ENCODE measurements at regions not wholly inside any gene's neighbourhood (a gene's known extent, or its start where the extent isn't known, plus 50 kb on each side); places are given as distances from the start of the nearest gene placed in this dataset.

- TF ChIP-seq CEBPB (IDR thresholded peaks at IDR 0.05; ENCODE audit: low read depth, low read length) (no peak), CTCF (conservative IDR thresholded peaks at IDR 0.05; ENCODE audit: low read depth, low read length) (no peak), MXI1 (IDR thresholded peaks at IDR 0.05; ENCODE audit: borderline replicate concordance, low read depth, low read length) (no peak), MAZ (IDR thresholded peaks at IDR 0.05; ENCODE audit: borderline replicate concordance, low read depth, low read length) (no peak), BHLHE40 (IDR thresholded peaks at IDR 0.05; ENCODE audit: low read depth, low read length) (no peak), RAD21 (IDR thresholded peaks at IDR 0.05; ENCODE audit: low read length) (no peak)
Observed at GRCh38 chr12:19959353-19959752, 409.0 kb upstream of the PDE3A start.
